ENCODE measurements at regions not wholly inside any gene's neighbourhood (a gene's known extent, or its start where the extent isn't known, plus 50 kb on each side); places are given as distances from the start of the nearest gene placed in this dataset.
"Not testable (repeated sequence)": the region's sequence is repeated elsewhere in the genome, so short reads cannot be mapped to it uniquely, and the experiment has no call there.

GRCh38 chr1:144322598-144322997, 50.8 kb downstream of the PPIAL4E start:
- DNase-seq: peak in 1 of 5 donors; percentile 0
- WGBS, 3 donors: 1% methylated on average over 22 of the region's 38 CpGs; no CpG with 5 or more reads in 2 of the 3 donors
- H3K9me3 ChIP-seq; H3K27me3 ChIP-seq; H3K27ac ChIP-seq; intact Hi-C loops (cut with DNase I); H3K36me3 ChIP-seq; H3K4me3 ChIP-seq; H3K4me1 ChIP-seq (ENCODE audit: insufficient read depth): not testable (repeated sequence)
